SK-N-SH treated with all-trans-retinoic acid at 6 μM for 48 hours (cell line): ENCODE measurements at regions not wholly inside any gene's neighbourhood (a gene's known extent, or its start where the extent isn't known, plus 50 kb on each side); places are given as distances from the start of the nearest gene placed in this dataset.

Experiments used
- ARNTL ChIP-seq: fragments of 450-650 bp; formaldehyde crosslinking; IDR thresholded peaks from 2 replicates; pipeline ENCODE4 v1.5.0; 2020; ENCODE audit warnings: low read depth, mild to moderate bottlenecking, moderate library complexity, borderline replicate concordance
- BACH2 ChIP-seq: fragments of 250-450 bp; sonication (Bioruptor Pico); IDR thresholded peaks from 2 replicates; pipeline ENCODE4 v1.9.0; 2021; ENCODE audit warnings: mild to moderate bottlenecking, borderline replicate concordance
- CSDC2 ChIP-seq: fragments of 250-450 bp; sonication (Bioruptor Pico); IDR thresholded peaks from 2 replicates; pipeline ENCODE4 v1.5.0; 2020; ENCODE audit warnings: mild to moderate bottlenecking, moderate library complexity
- ESRRG ChIP-seq: fragments of 250-450 bp; sonication (Bioruptor Pico); IDR thresholded peaks from 2 replicates; pipeline ENCODE4 v1.6.1; 2021; ENCODE audit warnings: mild to moderate bottlenecking
- OSR1 ChIP-seq: fragments of 250-450 bp; sonication (Bioruptor Pico); IDR thresholded peaks from 2 replicates; pipeline ENCODE4 v1.8.0; 2022; ENCODE audit warnings: moderate library complexity, mild to moderate bottlenecking, inconsistent platforms
- PPARA ChIP-seq: fragments of 250-450 bp; sonication (Bioruptor Pico); IDR thresholded peaks from 2 replicates; pipeline ENCODE4 v1.5.0; 2020; ENCODE audit warnings: mild to moderate bottlenecking, borderline replicate concordance
- TCF4 ChIP-seq: fragments of 250-450 bp; sonication (Bioruptor Pico); IDR thresholded peaks from 2 replicates; pipeline ENCODE4 v1.8.0; 2021; ENCODE audit warnings: mild to moderate bottlenecking, moderate library complexity, borderline replicate concordance
- TOX ChIP-seq: fragments of 250-450 bp; sonication (Bioruptor Pico); IDR thresholded peaks from 2 replicates; pipeline ENCODE4 v1.8.0; 2021; ENCODE audit warnings: mild to moderate bottlenecking, moderate library complexity, borderline replicate concordance
- ZC3H10 ChIP-seq: fragments of 250-450 bp; sonication (Bioruptor Pico); IDR thresholded peaks from 2 replicates; pipeline ENCODE4 v1.5.1; 2021; ENCODE audit warnings: mild to moderate bottlenecking, moderate library complexity
- ZFP3 ChIP-seq: fragments of 250-450 bp; sonication (Bioruptor Pico); IDR thresholded peaks from 2 replicates; pipeline ENCODE4 v1.5.0; 2020; ENCODE audit warnings: mild to moderate bottlenecking, moderate library complexity
- ZFP30 ChIP-seq: fragments of 450-650 bp; formaldehyde crosslinking; IDR thresholded peaks from 2 replicates; pipeline ENCODE4 v1.5.0; 2022; ENCODE audit warnings: mild to moderate bottlenecking, moderate library complexity
- ZNF70 ChIP-seq: fragments of 450-650 bp; formaldehyde crosslinking; IDR thresholded peaks from 2 replicates; pipeline ENCODE4 v1.5.0; 2020; ENCODE audit warnings: mild to moderate bottlenecking, moderate library complexity
- TF ChIP-seq, protein P1 (sequence below): fragments of 250-450 bp; sonication (Bioruptor Pico); IDR thresholded peaks from 2 replicates; pipeline ENCODE4 v1.8.0; 2020; ENCODE audit warnings: mild to moderate bottlenecking, moderate library complexity, borderline replicate concordance

DNA sequence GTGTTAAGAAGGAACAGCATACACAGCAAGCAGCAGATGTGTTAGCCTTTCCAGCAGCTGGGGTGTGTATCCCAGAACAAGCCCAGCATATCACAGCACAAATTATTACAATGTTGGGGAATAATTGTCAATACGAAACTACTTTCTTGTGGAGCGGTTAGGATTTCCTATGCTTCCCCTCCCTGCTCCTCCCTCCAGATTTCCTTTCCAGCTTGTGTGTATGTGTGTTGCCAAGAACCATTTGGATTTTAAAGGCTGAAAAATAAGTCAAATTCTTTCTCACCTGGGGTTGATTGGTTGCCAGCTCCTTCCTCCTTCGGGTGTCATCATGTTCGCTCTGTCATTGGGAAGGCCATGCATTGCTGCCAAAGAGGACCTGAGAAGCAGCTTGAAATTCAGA, 178.2 kb upstream of the FRMPD4 start:
- TF ChIP-seq ARNTL (CRISPR knock-in tag), result no peak
- TF ChIP-seq, protein P1, sequence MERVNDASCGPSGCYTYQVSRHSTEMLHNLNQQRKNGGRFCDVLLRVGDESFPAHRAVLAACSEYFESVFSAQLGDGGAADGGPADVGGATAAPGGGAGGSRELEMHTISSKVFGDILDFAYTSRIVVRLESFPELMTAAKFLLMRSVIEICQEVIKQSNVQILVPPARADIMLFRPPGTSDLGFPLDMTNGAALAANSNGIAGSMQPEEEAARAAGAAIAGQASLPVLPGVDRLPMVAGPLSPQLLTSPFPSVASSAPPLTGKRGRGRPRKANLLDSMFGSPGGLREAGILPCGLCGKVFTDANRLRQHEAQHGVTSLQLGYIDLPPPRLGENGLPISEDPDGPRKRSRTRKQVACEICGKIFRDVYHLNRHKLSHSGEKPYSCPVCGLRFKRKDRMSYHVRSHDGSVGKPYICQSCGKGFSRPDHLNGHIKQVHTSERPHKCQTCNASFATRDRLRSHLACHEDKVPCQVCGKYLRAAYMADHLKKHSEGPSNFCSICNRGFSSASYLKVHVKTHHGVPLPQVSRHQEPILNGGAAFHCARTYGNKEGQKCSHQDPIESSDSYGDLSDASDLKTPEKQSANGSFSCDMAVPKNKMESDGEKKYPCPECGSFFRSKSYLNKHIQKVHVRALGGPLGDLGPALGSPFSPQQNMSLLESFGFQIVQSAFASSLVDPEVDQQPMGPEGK (CRISPR knock-in tag), result no peak
- TF ChIP-seq PPARA, result no peak
- TF ChIP-seq TOX (CRISPR knock-in tag), result no peak
- TF ChIP-seq ZFP3, result no peak
- no peak for TF ChIP-seq ESRRG (CRISPR knock-in tag)
- TF ChIP-seq ZNF70 (CRISPR knock-in tag), result no peak
- TF ChIP-seq OSR1 (CRISPR knock-in tag), result no peak
- no peak for TF ChIP-seq BACH2 (CRISPR knock-in tag)
- no peak for TF ChIP-seq CSDC2 (CRISPR knock-in tag)
- TF ChIP-seq ZFP30, result no peak
- no peak for TF ChIP-seq TCF4 (CRISPR knock-in tag)
- TF ChIP-seq ZC3H10 (CRISPR knock-in tag), result no peak
